Chondrocyte (in vitro differentiated cells): ENCODE measurements at regions not wholly inside any gene's neighbourhood (a gene's known extent, or its start where the extent isn't known, plus 50 kb on each side); places are given as distances from the start of the nearest gene placed in this dataset.

ENCODE experiments used
- DNase-seq: peaks from one replicate; pipeline ENCODE4 v3.0.0; 2021; ENCODE audit warnings: mixed read lengths, low spot score
- H3K27ac Mint-ChIP-seq: one replicate; pipeline ENCODE4 v1.8.0; 2021; ENCODE audit warnings: mild to moderate bottlenecking, moderate library complexity, mixed read lengths; ENCODE audit not compliant: unreplicated experiment
- H3K27me3 Mint-ChIP-seq: 2 replicates; pipeline ENCODE4 v1.8.0; 2021; ENCODE audit warnings: low read depth, mixed read lengths
- H3K36me3 Mint-ChIP-seq: 2 replicates; pipeline ENCODE4 v1.8.0; 2021; ENCODE audit warnings: low read depth, mixed read lengths
- H3K4me1 Mint-ChIP-seq: 2 replicates; pipeline ENCODE4 v1.8.0; 2021; ENCODE audit warnings: low read depth, mild to moderate bottlenecking, mixed read lengths
- H3K4me3 Mint-ChIP-seq: one replicate; pipeline ENCODE4 v1.8.0; 2021; ENCODE audit warnings: mild to moderate bottlenecking, moderate library complexity, mixed read lengths; ENCODE audit not compliant: unreplicated experiment
- H3K9me3 Mint-ChIP-seq: 2 replicates; pipeline ENCODE4 v1.8.0; 2021; ENCODE audit warnings: low read depth, mixed read lengths
- CTCF ChIP-seq: fragments of 200-600 bp; sonication (generic); IDR thresholded peaks from 2 replicates; pipeline ENCODE4 v1.5.0; 2021; ENCODE audit warnings: antibody characterized with exemption, mild to moderate bottlenecking, moderate library complexity

- no peak for TF ChIP-seq CTCF
- Mint-ChIP-seq H3K9me3 (peaks cover 24% of the 10 kb centered on the region), H3K4me1 (no peaks in the 10 kb centered on the region), H3K4me3 (no peak overlapping the region), H3K27ac (no peak overlapping the region), H3K27me3 (peaks cover 13% of the 10 kb centered on the region), H3K36me3 (peaks cover 7% of the 10 kb centered on the region)
- no peak for DNase-seq
Measured at GRCh38 chr2:108920-109809, 62.9 kb upstream of the FAM110C start.

GRCh38 chr2:101016-101415 is 54.7 kb upstream of the FAM110C start:
- TF ChIP-seq CTCF = no peak
- Mint-ChIP-seq H3K27me3 (peaks cover 6% of the 10 kb centered on the region), H3K9me3 (peaks cover 26% of the 10 kb centered on the region), H3K4me1 (no peaks in the 10 kb centered on the region), H3K27ac (no peak overlapping the region), H3K36me3 (peaks cover 2% of the 10 kb centered on the region), H3K4me3 (no peak overlapping the region)
- no peak for DNase-seq
